Right lobe of liver (tissue), 6 donors: ENCODE measurements at regions not wholly inside any gene's neighbourhood (a gene's known extent, or its start where the extent isn't known, plus 50 kb on each side); places are given as distances from the start of the nearest gene placed in this dataset.

ENCODE experiments used
- ATAC-seq, 4 donors: fragments of 200-7000 bp; cut with Tn5 transposase; one replicate each; pipeline ENCODE4 v1.9.1; 2020; ENCODE audit warnings: mild to moderate bottlenecking in 4 of 4, moderate library complexity in 4 of 4
- DNase-seq, 3 donors: peaks; one replicate each; pipeline ENCODE4 v3.0.0-alpha.2; 2020
- H3K27ac ChIP-seq, 3 donors: fragments of 200-600 bp; one replicate each; pipeline ENCODE4 v1.8.0; 2022
- H3K27me3 ChIP-seq, 2 donors: fragments of 200-600 bp; one replicate each; pipeline ENCODE4 v1.8.0; 2022
- H3K36me3 ChIP-seq, 4 donors: fragments of 200-600 bp; sonication (generic) in 1 of 4; one replicate each; pipeline versions ENCODE4 v1.5.1 to v1.8.0; 2017 to 2022; ENCODE audit warnings: control low read depth in 1 of 4
- H3K4me1 ChIP-seq, 4 donors: fragments of 200-600 bp; sonication (generic) in 1 of 4; one replicate each; pipeline versions ENCODE4 v1.5.1 to v1.8.0; 2017 to 2022; ENCODE audit warnings: control low read depth in 1 of 4
- H3K4me3 ChIP-seq, 3 donors: fragments of 200-600 bp; one replicate each; pipeline ENCODE4 v1.8.0; 2022
- H3K9me3 ChIP-seq, 4 donors: fragments of 200-600 bp; sonication (generic) in 1 of 4; one replicate each; pipeline versions ENCODE4 v1.5.1 to v1.8.0; 2017 to 2022; ENCODE audit warnings: control low read depth in 1 of 4
- POLR2A ChIP-seq: fragments of 450-650 bp; IDR thresholded peaks from one replicate; pipeline ENCODE4 v1.6.1; 2017; ENCODE audit warnings: antibody characterized with exemption, mild to moderate bottlenecking
- WGBS: methylation state at CpG from one replicate; pipeline ENCODE4 v1.1.6; 2018; ENCODE audit warnings: low coverage, low lambda C conversion rate; ENCODE audit not compliant: insufficient coverage; ENCODE audit errors: missing lambda C conversion rate; 5-methylcytosine and 5-hydroxymethylcytosine counted together
- intact Hi-C, 2 donors: fragments of 100-400 bp; cut with DNase I; formaldehyde crosslinking; loops; one replicate each; pipeline versions ENCODE4 v1.11.2 to v1.14.1; 2022
- TF ChIP-seq, protein P1 (sequence below), 4 donors: fragments of 200-600 bp in 3 of 4; fragments of 450-650 bp in 1 of 4; IDR thresholded peaks; one replicate each; pipeline versions ENCODE4 v1.5.1 to v1.8.0; 2016 to 2022; ENCODE audit warnings: antibody characterized with exemption in 4 of 4, mild to moderate bottlenecking in 2 of 4
- donor health status: DM: no; HTN: yes; CAD: no.
- donor health status: DM: no; HTN: no; CAD: no.
- donor health status: DM: no; HTN: no; CAD: no.
- donor health status: DM: no; HTN: yes; CAD: no.
- donor health status: DM: no; HTN: yes; CAD: no.

GRCh38 chr22:45092644-45093043 lies 71.1 kb upstream of the NUP50 start:
- H3K27me3 ChIP-seq = no peaks in the 10 kb centered on the region
- no peak overlapping the region for H3K4me3 ChIP-seq
- no peak for TF ChIP-seq POLR2A
- TF ChIP-seq, protein P1, sequence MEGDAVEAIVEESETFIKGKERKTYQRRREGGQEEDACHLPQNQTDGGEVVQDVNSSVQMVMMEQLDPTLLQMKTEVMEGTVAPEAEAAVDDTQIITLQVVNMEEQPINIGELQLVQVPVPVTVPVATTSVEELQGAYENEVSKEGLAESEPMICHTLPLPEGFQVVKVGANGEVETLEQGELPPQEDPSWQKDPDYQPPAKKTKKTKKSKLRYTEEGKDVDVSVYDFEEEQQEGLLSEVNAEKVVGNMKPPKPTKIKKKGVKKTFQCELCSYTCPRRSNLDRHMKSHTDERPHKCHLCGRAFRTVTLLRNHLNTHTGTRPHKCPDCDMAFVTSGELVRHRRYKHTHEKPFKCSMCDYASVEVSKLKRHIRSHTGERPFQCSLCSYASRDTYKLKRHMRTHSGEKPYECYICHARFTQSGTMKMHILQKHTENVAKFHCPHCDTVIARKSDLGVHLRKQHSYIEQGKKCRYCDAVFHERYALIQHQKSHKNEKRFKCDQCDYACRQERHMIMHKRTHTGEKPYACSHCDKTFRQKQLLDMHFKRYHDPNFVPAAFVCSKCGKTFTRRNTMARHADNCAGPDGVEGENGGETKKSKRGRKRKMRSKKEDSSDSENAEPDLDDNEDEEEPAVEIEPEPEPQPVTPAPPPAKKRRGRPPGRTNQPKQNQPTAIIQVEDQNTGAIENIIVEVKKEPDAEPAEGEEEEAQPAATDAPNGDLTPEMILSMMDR (IDR thresholded peaks at IDR 0.05) = no peak
- no peaks in the 10 kb centered on the region for H3K9me3 ChIP-seq
- intact Hi-C loops = loop anchor here (10.0 kb wide), 2 partner anchors 268 to 398 kb away; no protein-coding TSS in a partner anchor
- DNase-seq (no peak), ATAC-seq (no peak)
- H3K4me1 ChIP-seq = no peaks in the 10 kb centered on the region
- H3K36me3 ChIP-seq = no peaks in the 10 kb centered on the region
- WGBS = 89% methylated on average over 4 of the region's 4 CpGs
- no peak overlapping the region for H3K27ac ChIP-seq

DNA sequence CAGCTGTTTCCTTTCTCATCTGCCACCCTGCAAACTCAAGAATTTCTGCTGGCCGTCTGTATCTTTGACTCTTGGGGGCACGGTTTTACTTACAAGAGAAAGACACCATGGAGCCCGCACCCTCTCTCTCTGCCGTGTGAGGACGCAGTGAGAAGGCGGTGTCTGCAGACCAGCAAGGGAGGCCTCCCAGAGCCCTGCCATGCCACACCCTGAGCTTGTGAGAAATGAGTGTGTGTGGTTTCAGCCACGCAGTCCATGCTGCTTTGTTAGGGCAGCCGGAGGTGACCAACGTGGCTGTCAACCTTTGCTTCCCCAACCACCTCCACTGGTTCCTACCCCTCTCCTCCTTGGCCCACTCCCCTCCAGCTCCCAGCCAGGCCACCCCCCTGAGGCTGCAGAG lies 70.1 kb upstream of the NUP50 start:
- 53% methylated on average over 2 of the region's 9 CpGs for WGBS
- Histone ChIP-seq H3K9me3 (no peaks in the 10 kb centered on the region), H3K36me3 (no peaks in the 10 kb centered on the region), H3K4me3 (no peak overlapping the region), H3K27ac (no peak overlapping the region), H3K4me1 (no peaks in the 10 kb centered on the region), H3K27me3 (no peaks in the 10 kb centered on the region)
- intact Hi-C loops = loop anchor here (10.0 kb wide), 2 partner anchors 269 to 399 kb away; no protein-coding TSS in a partner anchor
- DNase-seq = no peak
- ATAC-seq = no peak
- TF ChIP-seq POLR2A = no peak
- TF ChIP-seq, protein P1 (IDR thresholded peaks at IDR 0.05) = no peak

GRCh38 chr22:45094081-45094720 lies 69.5 kb upstream of the NUP50 start:
- Histone ChIP-seq H3K4me3 (no peak overlapping the region), H3K27ac (no peak overlapping the region), H3K9me3 (no peaks in the 10 kb centered on the region), H3K27me3 (no peaks in the 10 kb centered on the region), H3K36me3 (no peaks in the 10 kb centered on the region), H3K4me1 (no peaks in the 10 kb centered on the region)
- 45% methylated on average over 17 of the region's 18 CpGs for WGBS
- intact Hi-C loops = loop anchor here (10.0 kb wide), 2 partner anchors 269 to 399 kb away; no protein-coding TSS in a partner anchor
- no peak for DNase-seq
- no peak for TF ChIP-seq POLR2A
- TF ChIP-seq, protein P1 (IDR thresholded peaks at IDR 0.05) = no peak
- ATAC-seq = no peak

GRCh38 chr22:45094825-45095224 lies 68.9 kb upstream of the NUP50 start:
- H3K4me1 ChIP-seq = no peaks in the 10 kb centered on the region
- intact Hi-C loops = loop anchor here (10.0 kb wide), 2 partner anchors 270 to 400 kb away; no protein-coding TSS in a partner anchor
- H3K27me3 ChIP-seq = no peaks in the 10 kb centered on the region
- ATAC-seq = no peak
- 34% methylated on average over 7 of the region's 9 CpGs for whole genome bisulfite sequencing
- TF ChIP-seq, protein P1 (IDR thresholded peaks at IDR 0.05) = no peak
- no peak for TF ChIP-seq POLR2A
- H3K27ac ChIP-seq = no peak overlapping the region
- DNase-seq = no peak
- H3K9me3 ChIP-seq = no peaks in the 10 kb centered on the region
- H3K36me3 ChIP-seq = no peaks in the 10 kb centered on the region
- H3K4me3 ChIP-seq = no peak overlapping the region
